GM12878 (cell line): ENCODE measurements at regions not wholly inside any gene's neighbourhood (a gene's known extent, or its start where the extent isn't known, plus 50 kb on each side); places are given as distances from the start of the nearest gene placed in this dataset.

Experiments
- ATAC-seq: fragments of 200-7000 bp; cut with Tn5 transposase; 3 replicates; pipeline ENCODE4 v1.9.1; 2020; ENCODE audit warnings: mild to moderate bottlenecking, moderate library complexity
- BruUV-seq: library from RNA; stranded (reverse); fragments of 400-500 nt; replicated peaks from 2 replicates; lab custom pipeline; 2021; lab: Mats Ljungman, UMichigan
- CTCF ChIA-PET: fragments of 300-600 bp; sonication (Branson Sonifier 250); formaldehyde crosslinking; extraction: SDS; loops from one replicate; lab custom pipeline; 2021; ENCODE audit warnings: inconsistent platforms; lab: Yijun Ruan, JAX
- POLR2A ChIA-PET: fragments of 350-600 bp; formaldehyde crosslinking; extraction: SDS; loops from one replicate; lab custom pipeline; 2021; ENCODE audit warnings: inconsistent platforms; lab: Charles Lee
- RAD21 ChIA-PET: fragments of 300-600 bp; sonication (Branson Sonifier 250); formaldehyde crosslinking; loops from one replicate; lab custom pipeline; 2023; ENCODE audit warnings: antibody characterized with exemption; ENCODE audit not compliant: unreplicated experiment; lab: Charles Lee
- SMC1A ChIA-PET: fragments of 300-600 bp; sonication (Branson Sonifier 250); formaldehyde crosslinking; loops from one replicate; lab custom pipeline; 2023; ENCODE audit not compliant: unreplicated experiment, uncharacterized antibody; lab: Charles Lee
- DNase-seq: peaks from one replicate; pipeline ENCODE4 v3.0.0-alpha.2; 2011; ENCODE audit warnings: low read depth, low spot score
- FAIRE-seq: peaks from 3 replicates; lab custom pipeline; 2011; peaks lifted over from hg19 to GRCh38; lab: Jason Lieb, UNC
- H2AFZ ChIP-seq: 2 replicates; pipeline ENCODE4 v1.6.0; 2011; ENCODE audit warnings: low read depth, low read length, control low read depth; ENCODE audit not compliant: control insufficient read depth
- H3K27ac ChIP-seq: 2 replicates; pipeline ENCODE4 v1.5.1; 2011; ENCODE audit warnings: control low read depth; ENCODE audit not compliant: control insufficient read depth, insufficient read depth
- H3K27me3 ChIP-seq, 2 experiments: replicated peaks in 1 of 2; 2 replicates each; pipeline versions ENCODE4 v1.6.0 to v1.6.1; 2011; ENCODE audit warnings: low read length in 1 of 2; ENCODE audit not compliant: control insufficient read depth in 2 of 2, insufficient read depth in 2 of 2
- H3K36me3 ChIP-seq, 2 experiments: 2 replicates each; pipeline ENCODE4 v1.5.1; 2011; ENCODE audit warnings: low read length in 1 of 2; ENCODE audit not compliant: control insufficient read depth in 2 of 2, insufficient read depth in 2 of 2
- H3K4me1 ChIP-seq: 2 replicates; pipeline ENCODE4 v1.6.1; 2011; ENCODE audit warnings: mild to moderate bottlenecking, low read length, moderate library complexity, mixed read lengths; ENCODE audit not compliant: control insufficient read depth, insufficient read depth
- H3K4me2 ChIP-seq: 2 replicates; pipeline ENCODE4 v1.6.0; 2011; ENCODE audit warnings: control low read depth; ENCODE audit not compliant: control insufficient read depth, insufficient read depth
- H3K4me3 ChIP-seq: fragments of 200-600 bp; sonication (generic); 2 replicates; pipeline ENCODE4 v1.5.1; 2016
- H3K79me2 ChIP-seq: 2 replicates; pipeline ENCODE4 v1.6.0; 2011; ENCODE audit warnings: low read length; ENCODE audit not compliant: control insufficient read depth, insufficient read depth
- H3K9ac ChIP-seq: 2 replicates; pipeline ENCODE4 v1.8.0; 2011; ENCODE audit warnings: low read length, control low read depth, mixed read lengths; ENCODE audit not compliant: control insufficient read depth, insufficient read depth
- H3K9me3 ChIP-seq: replicated peaks from 3 replicates; pipeline ENCODE4 v1.5.1; 2011; ENCODE audit warnings: mild to moderate bottlenecking, low read length; ENCODE audit not compliant: control insufficient read depth, insufficient read depth
- H4K20me1 ChIP-seq: 2 replicates; pipeline ENCODE4 v1.6.0; 2011; ENCODE audit not compliant: control insufficient read depth, insufficient read depth
- CREM ChIP-seq: IDR thresholded peaks from 2 replicates; pipeline ENCODE4 v1.6.1; 2014; ENCODE audit warnings: antibody characterized with exemption, low read depth
- EED ChIP-seq: sonication (generic); IDR thresholded peaks from 2 replicates; pipeline ENCODE4 v1.6.1; 2016; ENCODE audit warnings: antibody characterized with exemption, low read depth
- FOXK2 ChIP-seq: fragments of 450-650 bp; IDR thresholded peaks from 2 replicates; pipeline ENCODE4 v1.6.1; 2017; ENCODE audit warnings: mild to moderate bottlenecking, moderate library complexity
- HDAC2 ChIP-seq: fragments of 200-600 bp; sonication (generic); IDR thresholded peaks from 2 replicates; pipeline ENCODE4 v1.6.1; 2017
- IKZF1 ChIP-seq: fragments of 450-650 bp; conservative IDR thresholded peaks from 2 replicates; pipeline ENCODE4 v1.6.1; 2017; ENCODE audit warnings: antibody characterized with exemption, mild to moderate bottlenecking
- NR2F1 ChIP-seq: fragments of 450-650 bp; conservative IDR thresholded peaks from 2 replicates; pipeline ENCODE4 v1.6.1; 2017; ENCODE audit warnings: mild to moderate bottlenecking
- POLR2AphosphoS5 ChIP-seq: IDR thresholded peaks from 2 replicates; pipeline ENCODE4 v1.6.1; 2011; ENCODE audit warnings: mild to moderate bottlenecking, low read length, inconsistent platforms
- RELA ChIP-seq: fragments of 450-650 bp; IDR thresholded peaks from 2 replicates; pipeline ENCODE4 v1.8.0; 2014; ENCODE audit warnings: borderline replicate concordance; ENCODE audit not compliant: partially characterized antibody
- SIN3A ChIP-seq: IDR thresholded peaks from 2 replicates; pipeline ENCODE4 v1.6.1; 2012; ENCODE audit warnings: low read depth, low read length, improper control_type of control experiment
- SMARCA5 ChIP-seq: fragments of 450-650 bp; IDR thresholded peaks from 2 replicates; pipeline ENCODE4 v1.6.1; 2017; ENCODE audit warnings: mild to moderate bottlenecking
- TAF1 ChIP-seq: IDR thresholded peaks from 2 replicates; pipeline ENCODE4 v1.6.1; 2011; ENCODE audit warnings: mild to moderate bottlenecking, low read depth, low read length, borderline replicate concordance
- ZNF207 ChIP-seq: fragments of 450-650 bp; IDR thresholded peaks from 2 replicates; pipeline ENCODE4 v1.6.1; 2014; ENCODE audit warnings: antibody characterized with exemption, mild to moderate bottlenecking, borderline replicate concordance
- WGBS: methylation state at CpG from one replicate; pipeline ENCODE4 v1.1.6; 2016; ENCODE audit warnings: low lambda C conversion rate; ENCODE audit not compliant: insufficient replicate concordance, insufficient coverage; ENCODE audit errors: missing lambda C conversion rate; 5-methylcytosine and 5-hydroxymethylcytosine counted together
- in situ Hi-C: fragments of 300-500 bp; cut with MboI; formaldehyde crosslinking; loops from 9 replicates; pipeline ENCODE4 v1.14.3; 2018; ENCODE audit warnings: mixed read lengths
- intact Hi-C: fragments of 100-400 bp; cut with micrococcal nuclease; formaldehyde crosslinking; loops from one replicate; pipeline ENCODE4 v1.14.2; 2022; ENCODE audit not compliant: unreplicated experiment
- TF ChIP-seq, protein P1 (sequence below): fragments of 450-650 bp; IDR thresholded peaks from 2 replicates; pipeline ENCODE4 v1.6.1; 2018; ENCODE audit warnings: borderline replicate concordance, mild to moderate bottlenecking; ENCODE audit not compliant: partially characterized antibody
- TF ChIP-seq, protein P2 (sequence below): IDR thresholded peaks from 2 replicates; pipeline ENCODE4 v1.6.1; 2012; ENCODE audit warnings: low read depth, low read length, improper control_type of control experiment

DNA sequence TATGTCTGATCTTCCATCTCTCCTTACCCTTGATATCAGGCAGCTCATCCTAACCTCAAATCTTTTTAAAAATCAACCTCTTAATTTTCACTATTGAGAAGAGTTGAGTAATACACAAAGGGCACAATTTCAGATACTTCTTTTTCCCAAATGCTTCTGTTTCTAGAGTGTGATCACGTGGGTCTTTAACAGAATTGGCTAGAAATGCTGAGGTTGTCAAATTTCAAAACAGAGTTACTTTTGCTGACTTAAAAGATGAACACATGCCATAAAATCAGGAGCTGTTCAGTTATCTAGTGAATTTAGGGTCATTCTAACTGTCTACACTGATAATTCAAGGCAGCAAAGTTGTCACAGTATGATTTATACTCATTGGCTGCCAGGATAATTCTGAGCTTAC lies 63.6 kb upstream of the NGF start:
- no peaks in the 10 kb centered on the region for H3K36me3 ChIP-seq
- H2AFZ ChIP-seq = no peak overlapping the region
- intact Hi-C loops (no loop called here), in situ Hi-C loops (no loop called here)
- POLR2A ChIA-PET = no interaction called here
- CTCF ChIA-PET = no interaction called here
- no peaks in the 10 kb centered on the region for H3K79me2 ChIP-seq
- RAD21 ChIA-PET = no interaction called here
- no peaks in the 10 kb centered on the region; a peak in 1 of 4 replicates for H3K27me3 ChIP-seq
- no peaks in the 10 kb centered on the region for H3K9me3 ChIP-seq
- H3K9ac ChIP-seq = no peak overlapping the region
- ATAC-seq (no peak), DNase-seq (no peak), FAIRE-seq (no peak)
- BruUV-seq = no TSS peak
- SMC1A ChIA-PET = no interaction called here
- no peaks in the 10 kb centered on the region for H3K4me1 ChIP-seq
- no peak for TF ChIP-seq SIN3A
- 0% methylated on average over 1 of the region's 1 CpG for WGBS
- H4K20me1 ChIP-seq = no peaks in the 10 kb centered on the region
- H3K27ac ChIP-seq = no peak overlapping the region
- H3K4me2 ChIP-seq = no peak overlapping the region
- H3K4me3 ChIP-seq = no peak overlapping the region

DNA sequence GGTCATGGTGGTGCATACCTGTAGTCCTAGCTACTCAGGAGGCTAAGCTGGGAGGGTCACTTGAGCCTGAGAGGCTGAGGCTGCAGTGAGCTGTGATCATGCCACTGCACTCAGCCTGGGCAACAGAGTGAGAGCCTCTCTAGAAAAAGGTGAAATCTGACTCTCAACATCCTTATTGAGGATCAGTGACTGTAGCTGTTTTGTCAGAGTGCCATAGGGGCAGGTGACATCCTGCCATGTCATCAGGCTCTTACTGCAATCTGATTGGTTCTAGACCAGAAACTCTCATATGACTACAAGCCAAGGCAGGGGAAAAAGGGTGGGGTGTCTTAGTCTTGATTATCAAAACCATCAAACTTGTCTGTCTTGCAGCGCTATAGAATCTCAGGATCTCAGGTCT lies 62.8 kb upstream of the NGF start:
- RAD21 ChIA-PET = no interaction called here
- Histone ChIP-seq H3K36me3 (no peaks in the 10 kb centered on the region), H3K4me1 (no peaks in the 10 kb centered on the region), H3K27me3 (no peaks in the 10 kb centered on the region; a peak in 1 of 4 replicates), H3K79me2 (no peaks in the 10 kb centered on the region), H3K27ac (no peak overlapping the region), H3K4me3 (no peak overlapping the region), H3K4me2 (no peak overlapping the region), H2AFZ (no peak overlapping the region), H4K20me1 (no peaks in the 10 kb centered on the region), H3K9ac (no peak overlapping the region), H3K9me3 (no peaks in the 10 kb centered on the region)
- no TSS peak for BruUV-seq
- no peak for ATAC-seq
- SMC1A ChIA-PET = no interaction called here
- CTCF ChIA-PET = no interaction called here
- intact Hi-C loops (no loop called here), in situ Hi-C loops (no loop called here)
- DNase-seq = no peak
- POLR2A ChIA-PET = no interaction called here
- FAIRE-seq = no peak
- WGBS = 77% methylated on average over 1 of the region's 1 CpG
- TF ChIP-seq, protein P1, sequence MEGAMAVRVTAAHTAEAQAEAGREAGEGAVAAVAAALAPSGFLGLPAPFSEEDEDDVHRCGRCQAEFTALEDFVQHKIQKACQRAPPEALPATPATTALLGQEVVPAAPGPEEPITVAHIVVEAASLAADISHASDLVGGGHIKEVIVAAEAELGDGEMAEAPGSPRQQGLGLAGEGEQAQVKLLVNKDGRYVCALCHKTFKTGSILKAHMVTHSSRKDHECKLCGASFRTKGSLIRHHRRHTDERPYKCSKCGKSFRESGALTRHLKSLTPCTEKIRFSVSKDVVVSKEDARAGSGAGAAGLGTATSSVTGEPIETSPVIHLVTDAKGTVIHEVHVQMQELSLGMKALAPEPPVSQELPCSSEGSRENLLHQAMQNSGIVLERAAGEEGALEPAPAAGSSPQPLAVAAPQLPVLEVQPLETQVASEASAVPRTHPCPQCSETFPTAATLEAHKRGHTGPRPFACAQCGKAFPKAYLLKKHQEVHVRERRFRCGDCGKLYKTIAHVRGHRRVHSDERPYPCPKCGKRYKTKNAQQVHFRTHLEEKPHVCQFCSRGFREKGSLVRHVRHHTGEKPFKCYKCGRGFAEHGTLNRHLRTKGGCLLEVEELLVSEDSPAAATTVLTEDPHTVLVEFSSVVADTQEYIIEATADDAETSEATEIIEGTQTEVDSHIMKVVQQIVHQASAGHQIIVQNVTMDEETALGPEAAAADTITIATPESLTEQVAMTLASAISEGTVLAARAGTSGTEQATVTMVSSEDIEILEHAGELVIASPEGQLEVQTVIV = no peak
- TF ChIP-seq EED = no peak
- no peak for TF ChIP-seq NR2F1
- TF ChIP-seq, protein P2, sequence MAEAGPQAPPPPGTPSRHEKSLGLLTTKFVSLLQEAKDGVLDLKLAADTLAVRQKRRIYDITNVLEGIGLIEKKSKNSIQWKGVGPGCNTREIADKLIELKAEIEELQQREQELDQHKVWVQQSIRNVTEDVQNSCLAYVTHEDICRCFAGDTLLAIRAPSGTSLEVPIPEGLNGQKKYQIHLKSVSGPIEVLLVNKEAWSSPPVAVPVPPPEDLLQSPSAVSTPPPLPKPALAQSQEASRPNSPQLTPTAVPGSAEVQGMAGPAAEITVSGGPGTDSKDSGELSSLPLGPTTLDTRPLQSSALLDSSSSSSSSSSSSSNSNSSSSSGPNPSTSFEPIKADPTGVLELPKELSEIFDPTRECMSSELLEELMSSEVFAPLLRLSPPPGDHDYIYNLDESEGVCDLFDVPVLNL = no peak
- no peak for TF ChIP-seq RELA
- TF ChIP-seq TAF1 = no peak
- no peak for TF ChIP-seq CREM
- TF ChIP-seq ZNF207 = no peak
- no peak for TF ChIP-seq POLR2AphosphoS5
- no peak for TF ChIP-seq SMARCA5
- no peak for TF ChIP-seq HDAC2
- no peak for TF ChIP-seq IKZF1
- no peak for TF ChIP-seq FOXK2
